AG04449 (cell line): ENCODE measurements at regions not wholly inside any gene's neighbourhood (a gene's known extent, or its start where the extent isn't known, plus 50 kb on each side); places are given as distances from the start of the nearest gene placed in this dataset.
A peak's percentile ranks its signal among the peaks of the same experiment; 100 is the strongest.

ENCODE experiments used
- CTCF ChIA-PET: fragments of 350-600 bp; formaldehyde crosslinking; extraction: SDS; loops from one replicate; lab custom pipeline; 2021; ENCODE audit warnings: antibody characterized with exemption; lab: Yijun Ruan, JAX
- POLR2A ChIA-PET: fragments of 400-600, 350-600 bp; formaldehyde crosslinking; extraction: SDS; loops from one replicate; lab custom pipeline; 2020; ENCODE audit warnings: antibody characterized with exemption, inconsistent platforms; lab: Yijun Ruan, JAX
- DNase-seq: peaks from one replicate; pipeline ENCODE4 v3.0.0-alpha.2; 2010; ENCODE audit warnings: low read depth, low spot score
- H3K4me3 ChIP-seq: 2 replicates; pipeline ENCODE4 v1.5.1; 2011; ENCODE audit warnings: low read depth, mild to moderate bottlenecking, control low read depth, low read length
- CTCF ChIP-seq: IDR thresholded peaks from one replicate; pipeline ENCODE4 v1.5.1; 2011; ENCODE audit warnings: mild to moderate bottlenecking, moderate library complexity, low read length, control low read depth, inconsistent platforms; ENCODE audit not compliant: insufficient read depth; ENCODE audit errors: missing control alignments

- no peak for TF ChIP-seq CTCF
- DNase-seq: no peak
- POLR2A ChIA-PET: no interaction called here
- H3K4me3 ChIP-seq: no peak overlapping the region
- CTCF ChIA-PET: interaction anchor here (0.5 kb wide), 1 partner anchor 9 kb away, joined by 3 read pairs; no protein-coding TSS in a partner anchor
These were observed 69.5 kb upstream of the CACNA1E start for GRCh38 chr1:181413836-181414235.

- ChIA-PET POLR2A (no interaction called here), CTCF (interaction anchor here (1.8 to 8.7 kb wide), 2 partner anchors 9 to 227 kb away, joined by 7 to 108 read pairs; no protein-coding TSS in a partner anchor)
- H3K4me3 ChIP-seq: no peak overlapping the region
- no peak for DNase-seq
- no peak for TF ChIP-seq CTCF
These were observed 67.0 kb upstream of the CACNA1E start for GRCh38 chr1:181416268-181416860.

GRCh38 chr1:181417915-181418314 lies 65.4 kb upstream of the CACNA1E start:
- ChIA-PET CTCF (interaction anchor here (8.7 kb wide), 1 partner anchor 228 kb away, joined by 108 read pairs; no protein-coding TSS in a partner anchor), POLR2A (no interaction called here)
- no peak for DNase-seq
- no peak for TF ChIP-seq CTCF
- no peak overlapping the region for H3K4me3 ChIP-seq

GRCh38 chr1:181423301-181423918 lies 59.9 kb upstream of the CACNA1E start:
- no peak overlapping the region for H3K4me3 ChIP-seq
- ChIA-PET CTCF (interaction anchor here (0.6 to 8.7 kb wide), 8 partner anchors 9 to 278 kb away, joined by 3 to 108 read pairs (median 4); no protein-coding TSS in a partner anchor), POLR2A (no interaction called here)
- peak; percentile 43 for TF ChIP-seq CTCF
- no peak for DNase-seq

- no peak for DNase-seq
- ChIA-PET POLR2A (no interaction called here), CTCF (interaction anchor here (0.7 to 2.9 kb wide), 21 partner anchors 8 to 257 kb away, joined by 3 to 131 read pairs (median 5); no protein-coding TSS in a partner anchor)
- H3K4me3 ChIP-seq: no peak overlapping the region
- TF ChIP-seq CTCF: peak; percentile 65
These were observed 58.4 kb upstream of the CACNA1E start for GRCh38 chr1:181424786-181425403.

GRCh38 chr1:181425566-181425965 lies 57.8 kb upstream of the CACNA1E start:
- ChIA-PET POLR2A (no interaction called here), CTCF (interaction anchor here (0.7 to 2.9 kb wide), 19 partner anchors 7 to 258 kb away, joined by 3 to 131 read pairs (median 5); no protein-coding TSS in a partner anchor)
- H3K4me3 ChIP-seq: no peak overlapping the region
- no peak for DNase-seq
- TF ChIP-seq CTCF: no peak
